Immature natural killer cell (primary cell): ENCODE measurements at regions not wholly inside any gene's neighbourhood (a gene's known extent, or its start where the extent isn't known, plus 50 kb on each side); places are given as distances from the start of the nearest gene placed in this dataset.
"Not testable (repeated sequence)": the region's sequence is repeated elsewhere in the genome, so short reads cannot be mapped to it uniquely, and the experiment has no call there.

Experiments
- DNase-seq, 3 donors: peaks; one replicate each; pipeline ENCODE4 v3.0.0; 2022; ENCODE audit warnings: mixed read lengths in 1 of 3
- H3K27ac Mint-ChIP-seq, 6 donors: one replicate each; pipeline ENCODE4 v1.8.0; 2020; ENCODE audit warnings: mixed read lengths in 6 of 6, mild to moderate bottlenecking in 5 of 6, inconsistent platforms in 4 of 6, moderate library complexity in 3 of 6
- H3K27me3 Mint-ChIP-seq, 3 donors: one replicate each; pipeline ENCODE4 v1.8.0; 2020 to 2021; ENCODE audit warnings: low read depth in 3 of 3, mild to moderate bottlenecking in 3 of 3, mixed read lengths in 3 of 3, moderate library complexity in 3 of 3, inconsistent platforms in 1 of 3
- H3K36me3 Mint-ChIP-seq, 3 donors: one replicate each; pipeline ENCODE4 v1.8.0; 2020; ENCODE audit warnings: mixed read lengths in 3 of 3, inconsistent platforms in 2 of 3, mild to moderate bottlenecking in 2 of 3
- H3K4me1 Mint-ChIP-seq, 2 donors: one replicate each; pipeline ENCODE4 v1.8.0; 2020; ENCODE audit warnings: inconsistent platforms in 2 of 2, mild to moderate bottlenecking in 2 of 2, mixed read lengths in 2 of 2, moderate library complexity in 1 of 2
- H3K4me3 Mint-ChIP-seq, 5 donors: one replicate each; pipeline ENCODE4 v1.8.0; 2020; ENCODE audit warnings: mild to moderate bottlenecking in 5 of 5, mixed read lengths in 5 of 5, inconsistent platforms in 3 of 5, moderate library complexity in 3 of 5
- H3K9me3 Mint-ChIP-seq, 6 donors: one replicate each; pipeline ENCODE4 v1.8.0; 2020; ENCODE audit warnings: mild to moderate bottlenecking in 6 of 6, mixed read lengths in 6 of 6, inconsistent platforms in 4 of 6, moderate library complexity in 3 of 6

DNA sequence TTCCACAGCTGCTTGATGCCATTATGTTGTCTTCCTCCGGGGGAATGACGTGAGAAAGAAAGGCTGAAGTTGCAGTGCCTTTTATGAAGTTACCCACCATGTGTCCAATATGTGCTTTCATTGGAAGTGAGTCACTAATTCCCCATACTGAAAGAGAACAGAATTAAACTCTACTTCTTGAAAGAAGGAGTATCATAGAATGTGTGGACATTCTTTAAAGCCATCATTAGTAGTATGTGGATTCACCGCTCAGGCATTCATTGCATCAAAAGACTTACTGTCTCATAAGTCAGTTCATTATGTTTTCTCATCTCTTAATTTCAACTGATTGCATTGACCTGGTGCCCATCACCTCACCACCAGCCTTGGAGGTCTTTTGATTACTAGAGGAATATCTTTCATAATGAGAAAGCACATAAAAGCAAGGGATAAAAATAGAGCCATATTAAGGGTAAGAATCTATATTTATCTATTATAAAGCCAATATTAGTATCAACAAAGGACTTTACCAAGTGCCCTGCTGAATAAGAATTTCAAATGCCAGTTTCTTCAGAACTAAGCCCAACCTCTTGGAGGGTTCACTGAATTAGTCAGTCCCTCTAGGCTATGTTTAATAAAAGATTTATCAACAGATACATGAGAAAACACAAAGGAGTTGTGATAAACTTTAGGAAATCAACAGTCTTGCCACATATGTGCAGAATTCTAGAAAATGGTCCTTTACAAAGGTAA is 516.1 kb downstream of the NTRK2 start:
- Mint-ChIP-seq H3K27me3 (peaks cover 7 to 24% (median 7%) of the 10 kb centered on the region in 3 donors), H3K4me1 (peaks cover 10 to 16% of the 10 kb centered on the region in 2 donors), H3K36me3 (no peaks in the 10 kb centered on the region), H3K27ac (no peak overlapping the region), H3K9me3 (no peaks in the 10 kb centered on the region), H3K4me3 (no peak overlapping the region)
- no peak for DNase-seq

DNA sequence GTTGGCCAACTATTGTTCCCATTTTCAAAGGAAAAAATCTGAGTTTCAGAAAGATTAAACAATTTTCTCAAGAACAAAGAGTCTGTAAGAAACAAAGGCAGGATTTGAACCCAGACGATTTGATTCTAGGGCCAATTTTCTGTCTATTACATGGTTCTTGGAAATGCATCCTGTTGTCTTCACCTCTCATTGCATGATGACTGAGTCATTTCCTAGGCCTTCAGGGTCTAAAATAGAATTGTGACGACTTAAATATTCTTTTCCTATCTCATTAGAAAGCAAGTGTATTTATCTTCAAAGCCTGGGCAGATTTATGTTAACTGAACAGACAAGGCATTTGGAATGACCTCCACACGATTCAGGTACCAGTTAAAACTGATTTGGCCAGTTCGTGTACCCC is 512.9 kb downstream of the NTRK2 start:
- Mint-ChIP-seq H3K27me3 (peaks cover 7 to 13% (median 11%) of the 10 kb centered on the region in 3 donors), H3K4me1 (no peaks in the 10 kb centered on the region), H3K9me3 (no peaks in the 10 kb centered on the region), H3K4me3 (no peak overlapping the region), H3K27ac (no peak overlapping the region), H3K36me3 (no peaks in the 10 kb centered on the region)
- no peak for DNase-seq

DNA sequence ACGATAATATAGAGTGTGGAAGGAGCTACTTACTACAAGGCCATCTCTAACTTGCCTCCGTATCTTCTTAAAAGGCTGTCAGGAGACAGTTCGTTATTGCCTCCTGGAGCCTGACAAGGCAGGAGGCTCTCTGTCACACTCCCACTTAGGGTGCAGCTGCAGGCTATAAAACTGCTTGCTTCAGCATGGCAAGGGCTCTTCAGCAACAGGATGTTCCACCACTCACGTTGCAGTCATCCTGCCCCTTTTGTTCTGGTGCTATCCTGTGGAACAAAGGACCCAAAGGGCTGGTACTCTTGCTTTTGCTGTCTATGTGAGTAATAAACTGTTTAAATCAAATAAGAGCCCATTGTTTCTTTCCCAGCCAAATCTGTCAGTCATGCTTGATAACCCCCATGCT is 508.9 kb downstream of the NTRK2 start:
- H3K27me3 Mint-ChIP-seq: peaks cover 9 to 10% (median 9%) of the 10 kb centered on the region in 3 donors
- H3K36me3 Mint-ChIP-seq: no peaks in the 10 kb centered on the region
- no peak overlapping the region for H3K4me3 Mint-ChIP-seq
- H3K27ac Mint-ChIP-seq: no peak overlapping the region
- DNase-seq: no peak
- H3K4me1 Mint-ChIP-seq: peaks cover 0 to 5% of the 10 kb centered on the region in 2 donors
- no peaks in the 10 kb centered on the region for H3K9me3 Mint-ChIP-seq

DNA sequence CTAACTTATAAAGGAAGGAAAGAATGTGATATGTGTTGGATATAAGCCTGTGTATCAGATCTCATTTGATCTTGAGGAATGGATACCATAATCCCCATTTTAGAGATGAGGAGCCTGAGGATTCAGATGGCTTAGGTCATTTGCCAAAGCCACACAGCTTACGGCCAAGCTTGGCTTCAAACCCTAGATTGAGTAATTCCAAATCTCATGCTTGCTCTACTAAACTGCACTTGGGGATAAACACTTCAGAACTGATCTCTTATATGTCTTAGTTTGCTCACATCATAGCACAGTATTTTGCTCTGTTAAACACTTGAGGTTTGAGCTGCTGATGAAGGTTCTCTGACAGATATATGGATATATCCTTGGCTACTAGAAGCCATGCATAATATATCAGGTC is 504.4 kb downstream of the NTRK2 start:
- H3K36me3 Mint-ChIP-seq: no peaks in the 10 kb centered on the region
- no peak for DNase-seq
- peaks cover 0 to 2% (median 0%) of the 10 kb centered on the region in 6 donors for H3K9me3 Mint-ChIP-seq
- no peak overlapping the region for H3K4me3 Mint-ChIP-seq
- H3K27ac Mint-ChIP-seq: no peak overlapping the region
- H3K27me3 Mint-ChIP-seq: peaks cover 3 to 10% (median 7%) of the 10 kb centered on the region in 3 donors
- peaks cover 12 to 19% of the 10 kb centered on the region in 2 donors for H3K4me1 Mint-ChIP-seq

DNA sequence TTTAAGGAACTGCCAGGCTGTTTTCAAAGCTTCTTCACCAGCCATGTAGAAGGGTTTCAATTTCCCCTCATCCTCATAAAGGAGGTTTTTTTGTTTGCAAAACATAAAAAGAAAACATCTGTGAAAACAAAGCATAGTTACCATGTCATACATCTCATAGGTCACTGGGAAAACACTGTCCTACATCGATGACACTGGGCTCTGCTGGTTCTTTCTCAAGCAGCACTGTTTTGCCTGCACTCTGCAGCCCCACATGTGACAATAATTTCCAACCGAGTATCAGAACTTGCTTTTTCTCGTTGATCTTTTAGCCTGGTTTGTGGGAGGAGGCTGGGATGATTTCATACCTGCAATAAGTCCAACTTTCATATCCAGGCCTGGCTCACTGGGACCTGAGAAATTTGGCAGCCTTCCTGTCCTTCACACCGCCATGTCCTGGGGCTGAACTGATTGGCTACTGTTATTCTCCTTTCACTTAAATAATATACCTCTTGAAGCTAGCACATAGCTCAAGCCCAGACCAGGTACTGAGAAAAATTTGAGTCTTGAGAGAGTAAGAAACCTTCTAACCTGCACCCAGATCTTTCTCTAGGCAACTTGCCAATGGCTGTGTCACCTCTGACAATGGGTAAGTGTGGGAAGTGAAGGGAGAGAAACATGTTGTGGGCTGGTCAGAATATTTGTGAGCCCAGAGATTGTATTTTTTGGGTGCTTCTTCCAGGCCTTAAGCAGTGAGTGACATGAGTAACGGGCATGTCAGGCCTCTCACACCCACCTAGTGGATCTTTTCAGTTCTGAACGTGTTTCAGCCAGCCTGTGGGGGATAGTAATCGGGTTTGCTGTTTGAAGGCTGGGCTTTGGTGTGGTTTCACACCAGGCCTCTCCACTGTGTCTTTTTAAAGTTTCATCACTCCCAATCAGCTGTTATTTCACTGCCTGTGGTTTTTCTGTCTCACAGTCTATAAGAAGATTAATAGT is 502.8 kb downstream of the NTRK2 start:
- H3K9me3 Mint-ChIP-seq: peaks cover 0 to 2% (median 0%) of the 10 kb centered on the region in 6 donors

DNA sequence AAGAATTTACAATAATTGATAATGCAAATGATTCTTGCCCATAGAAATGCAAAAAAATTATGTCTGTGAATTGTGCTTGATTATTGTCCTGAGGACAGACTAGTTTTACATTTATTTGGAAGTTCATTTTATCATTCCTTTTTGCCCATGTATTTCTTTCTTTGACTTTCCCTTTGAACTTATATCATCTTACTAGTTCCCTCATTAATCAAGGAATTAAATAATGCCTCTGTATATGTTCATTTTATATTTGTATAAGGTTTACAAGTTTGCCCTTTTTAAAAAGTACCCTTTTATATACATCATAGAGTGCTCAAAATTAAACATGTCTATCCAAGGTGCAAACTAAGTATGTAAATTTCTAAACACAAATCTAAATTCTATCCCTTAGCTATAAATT is 501.6 kb downstream of the NTRK2 start:
- peaks cover 12 to 19% of the 10 kb centered on the region in 2 donors for H3K4me1 Mint-ChIP-seq
- H3K9me3 Mint-ChIP-seq: peaks cover 0 to 2% (median 0%) of the 10 kb centered on the region in 6 donors
- peaks cover 1 to 15% (median 7%) of the 10 kb centered on the region in 3 donors for H3K27me3 Mint-ChIP-seq
- H3K4me3 Mint-ChIP-seq: no peak overlapping the region
- H3K27ac Mint-ChIP-seq: no peak overlapping the region
- no peak for DNase-seq
- no peaks in the 10 kb centered on the region for H3K36me3 Mint-ChIP-seq

More for the DNA sequence above, 502.8 kb downstream of the NTRK2 start:
- peak overlapping the region in 1 of 5 donors; percentile 3 for H3K4me3 Mint-ChIP-seq
- H3K4me1 Mint-ChIP-seq: peaks cover 12 to 19% of the 10 kb centered on the region in 2 donors
- no peaks in the 10 kb centered on the region for H3K36me3 Mint-ChIP-seq
- DNase-seq: peak; percentile 15 to 42 (median 34)
- peaks cover 1 to 11% (median 7%) of the 10 kb centered on the region in 3 donors for H3K27me3 Mint-ChIP-seq
- H3K27ac Mint-ChIP-seq: no peak overlapping the region

DNA sequence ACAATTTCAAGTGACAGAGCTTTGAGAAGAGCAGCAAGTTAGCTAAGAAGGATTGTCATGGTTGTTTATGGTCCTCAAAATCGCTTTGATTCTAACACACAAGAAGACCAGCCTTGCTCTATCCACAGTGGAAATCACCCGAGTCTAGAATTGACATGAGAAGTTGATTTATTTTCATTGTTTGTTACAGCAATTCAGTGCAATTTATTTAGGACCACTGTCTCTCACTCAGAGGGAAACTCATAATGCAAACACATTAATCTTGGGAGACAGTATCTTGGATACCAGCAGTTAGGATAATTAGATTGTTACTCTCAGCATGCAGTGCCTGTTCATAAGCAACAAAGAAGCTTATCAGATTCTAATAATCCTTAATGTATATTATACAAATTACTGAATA is 498.9 kb downstream of the NTRK2 start:
- Mint-ChIP-seq H3K9me3 (peaks cover 0 to 4% (median 0%) of the 10 kb centered on the region in 6 donors), H3K36me3 (no peaks in the 10 kb centered on the region), H3K27me3 (peaks cover 2 to 13% (median 2%) of the 10 kb centered on the region in 3 donors), H3K27ac (no peak overlapping the region), H3K4me1 (peaks cover 12 to 14% of the 10 kb centered on the region in 2 donors), H3K4me3 (no peak overlapping the region)
- no peak for DNase-seq

DNA sequence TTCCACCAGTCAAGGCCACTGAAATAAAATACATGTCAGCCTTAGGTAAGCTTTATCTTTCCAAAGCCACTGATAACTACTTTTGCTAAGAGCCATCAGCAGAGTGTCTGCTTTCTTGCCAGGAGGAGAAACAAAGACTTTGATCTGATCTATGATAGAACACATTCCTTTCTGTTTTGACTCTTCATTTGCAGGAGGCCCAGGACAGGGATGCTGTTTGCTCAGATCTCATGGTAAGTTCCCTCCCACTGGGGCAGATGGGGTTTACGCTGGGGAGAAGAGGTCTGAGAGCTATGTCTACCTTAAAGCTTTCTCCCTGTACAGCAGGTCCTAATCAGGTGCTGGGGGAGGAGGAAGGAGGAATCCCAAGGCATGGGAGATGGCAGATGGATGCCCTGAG is 497.6 kb downstream of the NTRK2 start:
- DNase-seq: no peak
- Mint-ChIP-seq H3K4me3 (no peak overlapping the region), H3K4me1 (peaks cover 1% of the 10 kb centered on the region in 2 donors), H3K27me3 (peaks cover 2 to 13% (median 3%) of the 10 kb centered on the region in 3 donors), H3K9me3 (peaks cover 0 to 4% (median 0%) of the 10 kb centered on the region in 6 donors), H3K36me3 (no peaks in the 10 kb centered on the region), H3K27ac (no peak overlapping the region)

DNA sequence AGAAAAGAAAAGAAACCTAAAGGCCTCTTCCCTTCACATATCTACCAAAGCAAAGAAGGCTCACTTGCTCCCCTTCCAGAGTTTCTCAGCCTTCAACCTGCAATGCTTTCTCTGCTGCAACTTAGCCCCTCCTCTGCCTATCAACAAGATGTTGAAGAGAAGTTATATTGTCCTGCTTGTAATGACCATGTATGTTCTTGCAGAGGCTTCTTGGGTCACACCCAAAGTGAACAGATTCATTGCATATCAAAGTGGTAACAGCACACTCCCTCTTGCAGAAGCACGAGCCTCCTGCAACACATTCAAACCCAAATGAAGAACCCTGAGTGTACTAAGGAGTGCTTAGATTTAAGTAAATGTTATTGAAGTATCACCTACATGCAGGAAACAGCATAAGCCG is 494.3 kb downstream of the NTRK2 start:
- no peak overlapping the region for H3K27ac Mint-ChIP-seq
- no peak for DNase-seq
- no peaks in the 10 kb centered on the region for H3K4me1 Mint-ChIP-seq
- no peaks in the 10 kb centered on the region for H3K36me3 Mint-ChIP-seq
- peaks cover 0 to 3% (median 0%) of the 10 kb centered on the region in 6 donors for H3K9me3 Mint-ChIP-seq
- no peak overlapping the region for H3K4me3 Mint-ChIP-seq
- peaks cover 2 to 4% (median 2%) of the 10 kb centered on the region in 3 donors for H3K27me3 Mint-ChIP-seq

DNA sequence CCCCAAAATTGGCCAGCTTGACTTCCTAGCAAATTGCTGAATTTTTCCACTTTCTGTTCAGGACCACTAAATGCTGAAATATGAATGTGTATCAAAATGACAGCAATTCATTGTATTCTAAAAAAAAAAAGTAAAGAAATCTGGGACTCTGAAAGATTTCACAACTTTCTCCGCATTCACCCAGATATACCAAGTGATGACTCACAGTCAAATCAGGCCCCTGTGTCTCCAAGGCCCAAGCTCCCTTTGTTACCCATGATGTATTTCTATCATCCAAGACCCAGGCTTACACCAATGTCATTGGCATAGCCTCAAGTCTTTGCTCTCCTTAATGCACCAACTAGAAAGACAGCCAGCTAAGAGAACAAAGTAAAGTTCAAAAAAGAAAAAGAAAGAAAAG is 493.9 kb downstream of the NTRK2 start:
- Mint-ChIP-seq H3K4me1 (no peaks in the 10 kb centered on the region), H3K27ac (no peak overlapping the region), H3K4me3 (no peak overlapping the region), H3K9me3 (peaks cover 0 to 3% (median 0%) of the 10 kb centered on the region in 6 donors), H3K36me3 (no peaks in the 10 kb centered on the region), H3K27me3 (peaks cover 2 to 4% (median 3%) of the 10 kb centered on the region in 3 donors)
- no peak for DNase-seq

DNA sequence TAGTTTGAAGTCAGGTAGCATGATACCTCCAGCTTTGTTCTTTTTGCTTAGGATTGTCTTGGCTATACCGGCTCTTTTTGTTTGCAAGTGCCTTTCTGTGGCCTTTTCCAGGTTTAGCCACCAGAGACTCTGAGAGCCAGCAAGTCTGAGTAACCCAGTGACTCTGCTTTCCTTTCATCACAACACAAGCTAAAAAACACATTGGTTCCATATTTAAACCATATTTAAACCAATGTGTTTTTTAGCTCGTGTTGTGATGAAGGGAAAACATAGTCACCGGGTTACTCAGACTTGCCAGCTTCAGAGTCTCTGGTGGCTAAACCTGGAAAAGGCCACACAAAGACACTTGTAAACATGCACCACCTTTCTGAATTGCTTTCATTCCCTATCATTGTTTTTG is 493.3 kb downstream of the NTRK2 start:
- no peak for DNase-seq
- peaks cover 0 to 3% (median 0%) of the 10 kb centered on the region in 6 donors for H3K9me3 Mint-ChIP-seq

DNA sequence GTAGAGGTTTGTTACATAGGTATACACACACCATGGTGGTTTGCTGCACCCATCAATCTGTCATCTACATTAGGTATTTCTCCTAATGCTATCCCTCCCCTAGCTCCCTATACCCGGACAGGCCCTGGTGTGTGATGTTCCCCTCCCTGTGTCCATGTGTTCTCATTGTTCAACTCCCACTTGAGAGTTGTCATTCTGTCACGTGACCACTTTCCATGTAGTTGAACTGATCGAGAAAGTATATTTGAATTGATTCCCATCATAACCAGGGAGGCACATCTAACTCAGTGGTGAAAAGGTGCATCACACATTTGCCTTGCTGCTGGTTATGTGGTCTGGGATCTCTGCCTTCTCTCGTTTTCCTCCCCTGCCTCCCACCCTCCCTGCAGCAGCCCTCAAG is 491.4 kb downstream of the NTRK2 start:
- not testable (repeated sequence) for DNase-seq, H3K36me3 Mint-ChIP-seq, H3K4me1 Mint-ChIP-seq, H3K4me3 Mint-ChIP-seq, H3K9me3 Mint-ChIP-seq, H3K27me3 Mint-ChIP-seq, H3K27ac Mint-ChIP-seq

More for the DNA sequence above, 493.3 kb downstream of the NTRK2 start:
- Mint-ChIP-seq H3K4me3 (no peak overlapping the region), H3K36me3 (no peaks in the 10 kb centered on the region), H3K27ac (no peak overlapping the region), H3K4me1 (no peaks in the 10 kb centered on the region), H3K27me3 (peaks cover 2 to 6% (median 4%) of the 10 kb centered on the region in 3 donors)

DNA sequence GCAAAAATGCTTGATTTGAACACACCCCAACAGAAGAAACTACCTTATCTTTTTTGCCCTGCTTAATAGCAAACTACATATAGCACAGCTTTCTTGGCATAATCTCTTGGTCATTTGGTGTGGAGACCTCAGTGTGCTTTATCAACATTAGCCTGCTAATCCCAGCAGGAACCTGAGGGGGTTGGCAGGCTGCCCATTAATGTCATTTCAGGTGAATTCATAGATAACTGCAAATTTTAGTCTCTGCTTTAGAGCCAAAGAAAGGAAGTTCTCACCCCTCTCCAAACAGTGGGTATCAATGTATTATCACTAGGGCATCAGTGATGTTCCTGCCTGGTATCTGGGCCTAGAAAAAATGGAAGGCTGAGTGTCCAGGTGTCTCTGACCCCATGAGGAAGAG is 489.0 kb downstream of the NTRK2 start:
- peaks cover 0 to 1% (median 0%) of the 10 kb centered on the region in 6 donors for H3K9me3 Mint-ChIP-seq
- H3K36me3 Mint-ChIP-seq: no peaks in the 10 kb centered on the region
- H3K27me3 Mint-ChIP-seq: peaks cover 4 to 10% (median 5%) of the 10 kb centered on the region in 3 donors
- DNase-seq: no peak
- no peak overlapping the region for H3K4me3 Mint-ChIP-seq
- no peaks in the 10 kb centered on the region for H3K4me1 Mint-ChIP-seq
- no peak overlapping the region for H3K27ac Mint-ChIP-seq

DNA sequence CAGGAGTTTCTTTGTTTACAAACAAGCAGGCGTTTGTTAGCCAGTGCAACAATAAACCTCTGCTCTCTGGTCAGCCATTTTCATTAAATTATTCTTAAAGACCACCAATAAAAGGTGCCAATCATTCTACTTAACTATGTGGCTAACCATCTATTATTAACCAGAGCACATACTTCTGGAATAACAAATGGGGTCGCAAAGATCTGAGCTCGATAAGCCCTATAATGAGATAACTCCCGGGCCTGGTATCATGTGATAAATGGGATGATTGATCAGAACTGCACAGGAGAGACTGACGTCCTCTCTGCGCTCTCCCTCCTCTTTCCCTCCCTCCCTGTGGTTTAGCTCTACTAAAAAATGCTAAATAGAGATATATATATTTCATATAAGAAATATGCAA is 488.2 kb downstream of the NTRK2 start:
- Mint-ChIP-seq H3K27ac (no peak overlapping the region), H3K9me3 (no peaks in the 10 kb centered on the region), H3K27me3 (peaks cover 5 to 10% (median 5%) of the 10 kb centered on the region in 3 donors), H3K4me1 (no peaks in the 10 kb centered on the region), H3K36me3 (no peaks in the 10 kb centered on the region), H3K4me3 (no peak overlapping the region)
- no peak for DNase-seq
